ENCODE measurements at regions not wholly inside any gene's neighbourhood (a gene's known extent, or its start where the extent isn't known, plus 50 kb on each side); places are given as distances from the start of the nearest gene placed in this dataset.

DNA sequence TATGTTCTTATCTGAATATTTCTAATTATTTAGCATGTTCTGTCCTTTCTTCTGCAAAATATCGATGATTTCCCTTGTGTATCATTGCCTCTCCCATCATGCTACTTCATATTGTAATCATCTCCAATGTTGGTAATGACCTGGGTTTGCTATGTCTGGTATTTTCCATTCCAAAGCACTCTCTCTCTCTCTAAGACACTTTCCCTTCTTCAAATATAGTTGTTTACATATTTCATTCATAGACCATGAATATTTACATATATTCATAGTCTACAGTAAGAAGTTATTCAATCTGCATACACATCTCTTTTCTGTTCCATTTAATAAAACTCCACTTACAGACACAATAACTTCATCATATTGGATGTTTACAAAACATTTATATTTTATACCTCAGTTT lies 1516.5 kb upstream of the FLRT2 start:
- Histone ChIP-seq H3K9ac (ENCODE audit: low read length) (no peak overlapping the region), H3K27me3 (replicated peaks; ENCODE audit: control insufficient read depth, insufficient read depth, low read length) (no peaks in the 10 kb centered on the region), H3K9me3 (ENCODE audit: control insufficient read depth, low read length) (no peaks in the 10 kb centered on the region), H3K36me3 (ENCODE audit: control insufficient read depth, insufficient read depth, low read length, severe bottlenecking) (no peaks in the 10 kb centered on the region), H3K4me3 (ENCODE audit: low read length) (no peak overlapping the region), H3K4me1 (ENCODE audit: control insufficient read depth, insufficient read depth, low read length) (no peaks in the 10 kb centered on the region)
- DNase-seq (ENCODE audit: low read depth): no peak

DNA sequence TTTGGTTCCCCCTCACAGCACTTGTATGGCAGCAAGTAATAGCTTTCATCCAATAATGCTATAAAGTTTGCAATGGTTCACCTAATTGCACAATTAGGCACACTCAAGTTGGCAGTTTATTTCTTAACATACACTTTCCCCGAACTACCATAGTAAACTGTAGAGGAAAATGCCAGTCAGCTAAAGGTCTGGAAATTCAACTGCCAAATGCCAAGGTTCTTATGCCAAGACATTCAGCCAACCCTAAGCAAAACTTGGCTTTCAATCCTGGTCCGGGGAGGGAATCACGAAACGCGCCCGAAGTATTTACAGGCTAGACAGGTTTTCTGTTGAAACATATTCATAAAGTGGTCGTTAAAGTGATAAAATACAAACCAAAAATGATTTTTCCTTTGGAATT lies 1512.4 kb upstream of the FLRT2 start:
- no peak for DNase-seq (ENCODE audit: low read depth)
- no peak overlapping the region for H3K4me3 ChIP-seq (ENCODE audit: low read length)
- no peaks in the 10 kb centered on the region for H3K27me3 ChIP-seq (replicated peaks; ENCODE audit: control insufficient read depth, insufficient read depth, low read length)
- H3K9ac ChIP-seq (ENCODE audit: low read length): no peak overlapping the region
- no peaks in the 10 kb centered on the region for H3K36me3 ChIP-seq (ENCODE audit: control insufficient read depth, insufficient read depth, low read length, severe bottlenecking)
- no peaks in the 10 kb centered on the region for H3K4me1 ChIP-seq (ENCODE audit: control insufficient read depth, insufficient read depth, low read length)
- H3K9me3 ChIP-seq (ENCODE audit: control insufficient read depth, low read length): peaks cover 18% of the 10 kb centered on the region

DNA sequence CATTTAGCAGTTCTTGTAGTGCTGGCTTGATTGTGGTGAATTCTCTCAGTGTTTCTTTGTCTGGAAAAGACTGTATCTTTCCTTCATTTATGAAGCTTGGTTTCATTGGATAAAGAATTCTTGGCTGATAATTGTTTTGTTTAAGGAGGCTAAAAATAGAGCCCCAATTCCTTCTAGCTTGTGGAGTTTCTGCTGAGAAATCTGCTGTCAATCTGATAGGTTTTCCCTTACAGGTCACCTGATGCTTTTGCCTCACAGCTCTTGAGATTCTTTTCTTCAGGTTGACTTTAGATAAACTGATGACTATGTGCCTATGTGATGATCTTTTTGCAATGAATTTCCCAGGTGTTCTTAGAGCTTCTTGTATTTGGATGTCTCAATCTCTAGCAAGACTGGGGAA lies 1508.5 kb upstream of the FLRT2 start:
- H3K4me3 ChIP-seq (ENCODE audit: low read length): no peak overlapping the region
- no peaks in the 10 kb centered on the region for H3K4me1 ChIP-seq (ENCODE audit: control insufficient read depth, insufficient read depth, low read length)
- no peak for DNase-seq (ENCODE audit: low read depth)
- H3K9me3 ChIP-seq (ENCODE audit: control insufficient read depth, low read length): peaks cover 18% of the 10 kb centered on the region
- no peaks in the 10 kb centered on the region for H3K36me3 ChIP-seq (ENCODE audit: control insufficient read depth, insufficient read depth, low read length, severe bottlenecking)
- no peaks in the 10 kb centered on the region for H3K27me3 ChIP-seq (replicated peaks; ENCODE audit: control insufficient read depth, insufficient read depth, low read length)
- H3K9ac ChIP-seq (ENCODE audit: low read length): no peak overlapping the region

DNA sequence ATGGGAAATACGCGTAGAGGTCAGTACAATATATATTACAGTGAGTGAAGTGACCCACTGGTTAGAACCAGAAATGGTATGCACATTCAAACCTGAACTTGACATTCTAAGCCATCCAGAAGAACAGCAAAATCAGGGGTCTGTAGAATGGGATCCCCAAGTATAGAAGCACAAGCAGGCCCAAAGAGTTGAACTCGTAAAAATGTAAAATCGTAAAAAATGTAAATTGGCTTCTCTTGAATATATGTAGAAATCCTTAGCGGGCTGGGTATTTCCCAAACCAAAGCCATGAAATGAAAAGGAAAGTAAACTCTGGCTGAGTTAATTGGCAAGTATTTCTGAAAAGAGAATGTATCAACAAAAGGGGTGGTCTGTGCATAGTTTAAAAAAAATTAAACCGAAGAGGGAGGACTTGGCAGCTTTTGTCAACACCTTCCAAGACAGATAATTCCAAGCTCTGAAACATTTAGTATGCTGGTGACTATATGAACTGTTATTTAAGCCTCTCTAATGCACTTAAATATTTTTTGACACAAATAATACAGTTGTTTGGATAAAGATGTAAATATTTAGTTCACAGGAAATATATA lies 1505.6 kb upstream of the FLRT2 start:
- Histone ChIP-seq H3K9ac (ENCODE audit: low read length) (no peak overlapping the region), H3K9me3 (ENCODE audit: control insufficient read depth, low read length) (peaks cover 18% of the 10 kb centered on the region)
- no peak for DNase-seq (ENCODE audit: low read depth)

DNA sequence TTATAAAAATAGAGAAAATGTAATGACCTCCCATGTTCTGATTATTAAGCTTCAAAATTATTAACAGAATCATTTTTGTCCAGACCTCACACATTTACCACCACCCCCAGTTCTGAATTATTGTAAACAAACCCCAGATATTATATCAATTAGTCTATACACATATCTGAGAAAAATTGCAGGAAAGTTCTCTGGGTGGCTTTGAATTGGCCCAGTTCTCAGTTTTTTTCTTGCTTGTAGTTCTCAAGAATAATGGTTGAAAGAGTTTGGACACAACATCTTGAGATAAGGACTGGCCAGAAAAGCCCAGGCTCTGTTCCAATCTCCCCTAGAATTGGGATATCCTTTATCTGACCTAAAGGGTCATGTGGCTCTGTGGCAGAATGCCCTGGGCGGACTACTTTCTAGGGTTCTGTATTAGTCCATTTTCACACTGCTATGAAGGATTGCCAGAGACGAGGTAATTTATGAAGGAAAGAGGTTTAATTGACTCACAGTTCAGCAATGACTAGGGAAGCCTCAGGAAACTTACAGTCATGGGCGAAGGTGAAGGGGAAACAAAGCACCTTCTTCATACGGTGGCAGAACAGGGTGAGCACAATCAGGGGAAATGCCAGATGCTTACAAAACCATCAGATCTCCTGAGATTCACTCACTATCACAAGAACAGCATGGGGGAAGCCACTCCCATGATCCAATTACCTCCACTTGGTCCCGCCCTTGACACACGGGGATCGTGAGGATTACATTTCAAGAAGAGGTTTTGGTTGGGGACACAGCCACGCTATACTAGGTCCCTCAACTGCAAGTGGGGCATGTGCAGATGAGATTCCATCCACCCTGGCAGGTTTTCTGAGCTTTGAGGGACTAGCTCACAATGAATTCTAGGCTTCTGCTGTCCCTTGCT lies 1504.6 kb upstream of the FLRT2 start:
- no peaks in the 10 kb centered on the region for H3K36me3 ChIP-seq (ENCODE audit: control insufficient read depth, insufficient read depth, low read length, severe bottlenecking)
- no peaks in the 10 kb centered on the region for H3K4me1 ChIP-seq (ENCODE audit: control insufficient read depth, insufficient read depth, low read length)
- H3K9me3 ChIP-seq (ENCODE audit: control insufficient read depth, low read length): peaks cover 17% of the 10 kb centered on the region
- H3K4me3 ChIP-seq (ENCODE audit: low read length): no peak overlapping the region
- no peak overlapping the region for H3K9ac ChIP-seq (ENCODE audit: low read length)
- no peak for DNase-seq (ENCODE audit: low read depth)
- no peaks in the 10 kb centered on the region for H3K27me3 ChIP-seq (replicated peaks; ENCODE audit: control insufficient read depth, insufficient read depth, low read length)

More for the DNA sequence above, 1505.6 kb upstream of the FLRT2 start:
- H3K36me3 ChIP-seq (ENCODE audit: control insufficient read depth, insufficient read depth, low read length, severe bottlenecking): no peaks in the 10 kb centered on the region
- no peak overlapping the region for H3K4me3 ChIP-seq (ENCODE audit: low read length)
- no peaks in the 10 kb centered on the region for H3K27me3 ChIP-seq (replicated peaks; ENCODE audit: control insufficient read depth, insufficient read depth, low read length)
- no peaks in the 10 kb centered on the region for H3K4me1 ChIP-seq (ENCODE audit: control insufficient read depth, insufficient read depth, low read length)

DNA sequence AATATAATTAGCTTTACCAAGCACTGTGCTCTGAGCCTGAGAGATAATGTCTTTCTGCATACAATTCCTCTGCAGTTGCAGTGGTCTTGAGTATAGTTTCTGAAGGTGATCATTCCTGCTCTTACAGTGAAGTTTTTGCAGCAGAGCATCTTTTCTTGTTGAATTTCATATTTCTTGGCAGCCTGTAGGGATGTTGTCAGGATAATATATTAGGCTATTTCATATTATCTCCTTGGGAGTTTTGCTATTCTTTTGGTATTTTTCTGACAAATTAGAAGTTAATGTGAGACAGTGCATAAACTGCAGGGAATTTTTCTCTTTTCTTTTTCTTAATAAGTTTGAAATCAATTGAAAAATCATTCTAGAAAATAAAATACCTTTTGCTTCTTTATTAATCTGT lies 1502.6 kb upstream of the FLRT2 start:
- H3K9ac ChIP-seq (ENCODE audit: low read length): no peak overlapping the region
- DNase-seq (ENCODE audit: low read depth): no peak

DNA sequence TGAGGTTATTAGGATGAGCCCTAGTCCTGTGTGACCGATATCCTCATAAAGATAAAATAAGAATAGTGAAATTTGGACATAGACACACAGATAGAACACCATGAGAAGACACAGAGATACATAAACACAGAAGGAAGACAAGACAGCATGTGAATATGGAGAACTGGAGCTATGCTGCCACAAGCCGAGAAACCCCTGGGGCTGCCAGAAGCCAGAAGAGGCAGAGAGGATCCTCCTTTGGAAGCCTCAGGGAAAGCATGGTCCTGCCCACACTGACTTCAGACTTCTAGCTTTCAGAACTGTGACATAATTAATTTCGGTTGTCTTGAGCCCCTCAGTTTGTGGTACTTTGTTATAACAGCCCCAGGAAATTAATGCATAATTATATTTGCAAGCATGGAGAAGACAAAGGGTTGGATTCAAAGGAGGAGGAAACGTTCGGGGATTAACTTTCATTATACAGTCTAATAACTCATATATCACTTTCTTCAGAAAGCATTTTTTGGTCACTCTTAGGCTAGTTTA lies 1501.8 kb upstream of the FLRT2 start:
- H3K9me3 ChIP-seq (ENCODE audit: control insufficient read depth, low read length): no peaks in the 10 kb centered on the region
- H3K27me3 ChIP-seq (replicated peaks; ENCODE audit: control insufficient read depth, insufficient read depth, low read length): no peaks in the 10 kb centered on the region
- no peaks in the 10 kb centered on the region for H3K36me3 ChIP-seq (ENCODE audit: control insufficient read depth, insufficient read depth, low read length, severe bottlenecking)
- H3K4me3 ChIP-seq (ENCODE audit: low read length): no peak overlapping the region
- H3K9ac ChIP-seq (ENCODE audit: low read length): no peak overlapping the region
- H3K4me1 ChIP-seq (ENCODE audit: control insufficient read depth, insufficient read depth, low read length): no peaks in the 10 kb centered on the region
- DNase-seq (ENCODE audit: low read depth): no peak

More for the DNA sequence above, 1502.6 kb upstream of the FLRT2 start:
- H3K9me3 ChIP-seq (ENCODE audit: control insufficient read depth, low read length): no peaks in the 10 kb centered on the region
- H3K36me3 ChIP-seq (ENCODE audit: control insufficient read depth, insufficient read depth, low read length, severe bottlenecking): no peaks in the 10 kb centered on the region
- H3K27me3 ChIP-seq (replicated peaks; ENCODE audit: control insufficient read depth, insufficient read depth, low read length): no peaks in the 10 kb centered on the region
- no peaks in the 10 kb centered on the region for H3K4me1 ChIP-seq (ENCODE audit: control insufficient read depth, insufficient read depth, low read length)
- no peak overlapping the region for H3K4me3 ChIP-seq (ENCODE audit: low read length)

DNA sequence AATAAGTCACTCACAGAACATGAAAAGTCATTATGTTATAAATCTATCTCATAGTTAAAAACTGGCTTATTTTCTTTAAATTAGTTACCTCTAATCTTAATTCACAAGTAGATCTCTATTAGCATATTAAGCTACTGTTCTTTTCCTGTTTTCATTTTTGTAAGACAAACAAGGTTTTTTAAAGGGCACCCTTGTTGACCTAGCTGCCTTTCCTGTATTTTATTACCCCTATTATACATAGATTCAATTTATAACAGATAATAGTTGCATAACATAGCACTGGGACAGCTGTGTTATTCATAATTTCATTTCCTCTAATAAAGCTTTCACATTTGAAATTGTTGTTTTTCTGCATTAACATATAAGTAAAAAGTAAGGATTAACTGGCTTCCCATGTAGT lies 1500.7 kb upstream of the FLRT2 start:
- no peak for DNase-seq (ENCODE audit: low read depth)
- Histone ChIP-seq H3K4me3 (ENCODE audit: low read length) (no peak overlapping the region), H3K9ac (ENCODE audit: low read length) (no peak overlapping the region), H3K36me3 (ENCODE audit: control insufficient read depth, insufficient read depth, low read length, severe bottlenecking) (no peaks in the 10 kb centered on the region), H3K4me1 (ENCODE audit: control insufficient read depth, insufficient read depth, low read length) (no peaks in the 10 kb centered on the region), H3K9me3 (ENCODE audit: control insufficient read depth, low read length) (no peaks in the 10 kb centered on the region), H3K27me3 (replicated peaks; ENCODE audit: control insufficient read depth, insufficient read depth, low read length) (no peaks in the 10 kb centered on the region)

DNA sequence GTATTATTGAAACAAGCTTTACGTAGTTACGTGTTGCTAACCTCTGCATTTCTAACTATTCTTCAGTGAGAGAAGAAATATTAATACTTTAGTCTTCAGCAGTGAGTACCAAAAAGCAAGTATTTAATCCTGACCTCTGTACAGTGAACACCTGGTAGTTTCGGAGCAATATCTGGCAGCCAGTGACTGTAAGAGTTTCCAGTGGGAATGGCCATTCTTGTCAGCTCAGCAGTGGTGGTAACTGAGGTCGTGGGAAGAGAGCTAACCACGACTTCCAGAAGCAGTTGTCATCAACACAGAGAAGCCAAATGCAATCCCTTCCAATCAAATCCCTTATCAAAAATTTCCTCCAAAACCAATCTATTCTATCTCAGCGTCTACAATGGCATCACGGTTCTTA lies 1500.2 kb upstream of the FLRT2 start:
- Histone ChIP-seq H3K9ac (ENCODE audit: low read length) (no peak overlapping the region), H3K4me3 (ENCODE audit: low read length) (no peak overlapping the region), H3K27me3 (replicated peaks; ENCODE audit: control insufficient read depth, insufficient read depth, low read length) (no peaks in the 10 kb centered on the region), H3K36me3 (ENCODE audit: control insufficient read depth, insufficient read depth, low read length, severe bottlenecking) (no peaks in the 10 kb centered on the region), H3K9me3 (ENCODE audit: control insufficient read depth, low read length) (no peaks in the 10 kb centered on the region), H3K4me1 (ENCODE audit: control insufficient read depth, insufficient read depth, low read length) (no peaks in the 10 kb centered on the region)
- no peak for DNase-seq (ENCODE audit: low read depth)

DNA sequence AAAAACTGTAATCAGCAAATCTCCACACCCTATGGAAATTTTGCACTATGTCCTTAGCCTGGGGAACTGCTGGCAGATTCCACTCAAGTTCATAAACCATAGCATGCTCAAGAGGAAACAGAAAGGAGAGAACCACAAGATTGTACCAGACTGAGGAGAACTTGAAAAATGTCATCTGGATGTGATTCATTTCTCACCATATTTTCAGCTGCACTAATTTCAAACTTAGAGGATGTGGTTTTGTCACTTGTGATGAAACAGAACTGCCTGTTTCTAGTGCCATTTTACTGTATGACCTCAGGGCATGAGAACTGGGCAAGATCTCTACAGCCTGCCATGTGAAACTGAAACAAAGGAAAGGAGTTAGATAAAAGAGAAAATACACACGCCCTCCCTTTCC lies 1493.1 kb upstream of the FLRT2 start:
- no peak overlapping the region for H3K9ac ChIP-seq (ENCODE audit: low read length)
- no peaks in the 10 kb centered on the region for H3K4me1 ChIP-seq (ENCODE audit: control insufficient read depth, insufficient read depth, low read length)
- no peaks in the 10 kb centered on the region for H3K36me3 ChIP-seq (ENCODE audit: control insufficient read depth, insufficient read depth, low read length, severe bottlenecking)
- no peaks in the 10 kb centered on the region for H3K9me3 ChIP-seq (ENCODE audit: control insufficient read depth, low read length)
- H3K4me3 ChIP-seq (ENCODE audit: low read length): no peak overlapping the region
- no peaks in the 10 kb centered on the region for H3K27me3 ChIP-seq (replicated peaks; ENCODE audit: control insufficient read depth, insufficient read depth, low read length)
- DNase-seq (ENCODE audit: low read depth): peak; percentile 85

DNA sequence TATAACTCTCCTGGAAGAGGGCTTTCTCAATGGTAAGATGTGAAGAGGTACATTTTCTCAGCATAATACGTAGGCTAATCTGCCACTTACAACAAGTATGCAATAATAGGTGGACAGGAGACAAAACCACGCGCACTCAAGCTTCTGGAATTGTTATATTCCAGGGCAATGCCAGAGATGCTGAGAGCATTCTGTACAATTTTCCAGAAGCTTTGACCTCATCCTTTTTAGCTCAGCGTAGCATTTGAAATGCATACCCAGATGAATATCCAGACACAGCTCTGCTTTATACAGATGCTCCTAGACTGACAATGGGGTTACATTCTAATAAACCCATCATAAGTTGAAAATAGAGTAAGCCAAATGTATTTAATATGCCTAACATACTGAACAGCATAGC lies 1492.4 kb upstream of the FLRT2 start:
- Histone ChIP-seq H3K27me3 (replicated peaks; ENCODE audit: control insufficient read depth, insufficient read depth, low read length) (no peaks in the 10 kb centered on the region), H3K36me3 (ENCODE audit: control insufficient read depth, insufficient read depth, low read length, severe bottlenecking) (no peaks in the 10 kb centered on the region), H3K4me3 (ENCODE audit: low read length) (no peak overlapping the region), H3K9me3 (ENCODE audit: control insufficient read depth, low read length) (no peaks in the 10 kb centered on the region), H3K4me1 (ENCODE audit: control insufficient read depth, insufficient read depth, low read length) (no peaks in the 10 kb centered on the region), H3K9ac (ENCODE audit: low read length) (no peak overlapping the region)
- no peak for DNase-seq (ENCODE audit: low read depth)

All from adipocyte (in vitro differentiated cells).